Cardiac muscle cell (in vitro differentiated cells and primary cell): ENCODE measurements at regions not wholly inside any gene's neighbourhood (a gene's known extent, or its start where the extent isn't known, plus 50 kb on each side); places are given as distances from the start of the nearest gene placed in this dataset.

Experiments used
- DNase-seq, 2 donors: peaks; one replicate each; pipeline versions ENCODE4 v3.0.0 to v3.0.0-alpha.2; 2010 to 2017; ENCODE audit warnings: low read depth in 1 of 2, low spot score in 1 of 2
- H3K27ac ChIP-seq: fragments of 200-600 bp; sonication (generic); 2 replicates; pipeline ENCODE4 v1.5.1; 2016
- H3K27me3 ChIP-seq: fragments of 200-600 bp; sonication (generic); 2 replicates; pipeline ENCODE4 v1.6.0; 2016; ENCODE audit warnings: control low read depth
- H3K36me3 ChIP-seq: fragments of 200-600 bp; sonication (generic); 2 replicates; pipeline ENCODE4 v1.5.1; 2016; ENCODE audit warnings: control low read depth
- H3K4me1 ChIP-seq: fragments of 200-600 bp; sonication (generic); 2 replicates; pipeline ENCODE4 v1.8.1; 2017; ENCODE audit warnings: low read depth, mild to moderate bottlenecking, mixed run types
- H3K4me3 ChIP-seq: fragments of 200-600 bp; sonication (generic); 2 replicates; pipeline ENCODE4 v1.5.1; 2016; ENCODE audit warnings: mild to moderate bottlenecking
- H3K9me3 ChIP-seq: fragments of 200-600 bp; sonication (generic); 2 replicates; pipeline ENCODE4 v1.5.1; 2017; ENCODE audit warnings: low read depth, mild to moderate bottlenecking, control low read depth
- CTCF ChIP-seq: IDR thresholded peaks from 2 replicates; pipeline ENCODE4 v1.5.1; 2012; ENCODE audit warnings: low read depth, mild to moderate bottlenecking, low read length

GRCh38 chr5:143551820-143552251, 148.3 kb upstream of the NR3C1 start:
- Histone ChIP-seq H3K36me3 (no peaks in the 10 kb centered on the region), H3K4me1 (no peaks in the 10 kb centered on the region), H3K4me3 (no peak overlapping the region), H3K9me3 (no peaks in the 10 kb centered on the region), H3K27me3 (no peaks in the 10 kb centered on the region), H3K27ac (no peak overlapping the region)
- TF ChIP-seq CTCF: no peak
- no peak for DNase-seq

- DNase-seq: no peak
- no peaks in the 10 kb centered on the region for H3K4me1 ChIP-seq
- H3K36me3 ChIP-seq: no peaks in the 10 kb centered on the region
- TF ChIP-seq CTCF: no peak
- no peak overlapping the region for H3K4me3 ChIP-seq
- no peaks in the 10 kb centered on the region for H3K9me3 ChIP-seq
- H3K27ac ChIP-seq: no peak overlapping the region
- no peaks in the 10 kb centered on the region for H3K27me3 ChIP-seq
Observed at GRCh38 chr5:143550986-143551630, 147.6 kb upstream of the NR3C1 start.

GRCh38 chr5:143547342-143547741, 143.9 kb upstream of the NR3C1 start:
- H3K4me3 ChIP-seq: no peak overlapping the region
- no peaks in the 10 kb centered on the region for H3K4me1 ChIP-seq
- no peaks in the 10 kb centered on the region for H3K27me3 ChIP-seq
- H3K9me3 ChIP-seq: no peaks in the 10 kb centered on the region
- DNase-seq: no peak
- TF ChIP-seq CTCF: no peak
- H3K27ac ChIP-seq: no peak overlapping the region
- no peaks in the 10 kb centered on the region for H3K36me3 ChIP-seq

- no peaks in the 10 kb centered on the region for H3K27me3 ChIP-seq
- DNase-seq: no peak
- H3K4me1 ChIP-seq: no peaks in the 10 kb centered on the region
- no peak overlapping the region for H3K4me3 ChIP-seq
- H3K9me3 ChIP-seq: no peaks in the 10 kb centered on the region
- TF ChIP-seq CTCF: no peak
- no peaks in the 10 kb centered on the region for H3K36me3 ChIP-seq
- H3K27ac ChIP-seq: no peak overlapping the region
Observed at GRCh38 chr5:143546394-143546793, 142.9 kb upstream of the NR3C1 start.

GRCh38 chr5:143544606-143545005, 141.1 kb upstream of the NR3C1 start:
- no peak for TF ChIP-seq CTCF
- no peaks in the 10 kb centered on the region for H3K4me1 ChIP-seq
- H3K9me3 ChIP-seq: no peaks in the 10 kb centered on the region
- H3K36me3 ChIP-seq: no peaks in the 10 kb centered on the region
- no peak overlapping the region for H3K4me3 ChIP-seq
- DNase-seq: no peak
- no peaks in the 10 kb centered on the region for H3K27me3 ChIP-seq
- no peak overlapping the region for H3K27ac ChIP-seq
